ENCODE measurements at regions not wholly inside any gene's neighbourhood (a gene's known extent, or its start where the extent isn't known, plus 50 kb on each side); places are given as distances from the start of the nearest gene placed in this dataset.

DNA sequence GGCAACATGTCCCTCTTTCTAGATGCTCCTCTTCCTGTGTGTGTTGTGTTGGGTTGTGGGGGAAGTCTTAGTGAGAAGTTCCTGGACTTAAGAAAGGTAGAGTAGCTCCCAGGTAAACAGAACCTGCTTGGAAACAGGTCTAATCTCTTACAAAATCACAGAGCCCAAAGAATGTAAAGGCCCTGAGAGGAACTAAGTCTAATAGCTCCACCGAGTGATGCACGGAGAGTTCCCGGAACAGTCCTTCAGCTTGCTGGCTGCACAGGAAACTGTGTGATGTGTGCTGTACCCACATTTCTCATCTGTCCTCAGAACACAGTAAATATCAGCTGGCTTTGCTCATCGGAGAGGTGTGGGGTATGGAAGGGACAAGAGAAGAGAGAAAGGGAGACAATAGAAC lies 182.6 kb upstream of the LYZL1 start:
- no peak for DNase-seq
- intact Hi-C loops (cut with DNase I), result no loop called here

DNA sequence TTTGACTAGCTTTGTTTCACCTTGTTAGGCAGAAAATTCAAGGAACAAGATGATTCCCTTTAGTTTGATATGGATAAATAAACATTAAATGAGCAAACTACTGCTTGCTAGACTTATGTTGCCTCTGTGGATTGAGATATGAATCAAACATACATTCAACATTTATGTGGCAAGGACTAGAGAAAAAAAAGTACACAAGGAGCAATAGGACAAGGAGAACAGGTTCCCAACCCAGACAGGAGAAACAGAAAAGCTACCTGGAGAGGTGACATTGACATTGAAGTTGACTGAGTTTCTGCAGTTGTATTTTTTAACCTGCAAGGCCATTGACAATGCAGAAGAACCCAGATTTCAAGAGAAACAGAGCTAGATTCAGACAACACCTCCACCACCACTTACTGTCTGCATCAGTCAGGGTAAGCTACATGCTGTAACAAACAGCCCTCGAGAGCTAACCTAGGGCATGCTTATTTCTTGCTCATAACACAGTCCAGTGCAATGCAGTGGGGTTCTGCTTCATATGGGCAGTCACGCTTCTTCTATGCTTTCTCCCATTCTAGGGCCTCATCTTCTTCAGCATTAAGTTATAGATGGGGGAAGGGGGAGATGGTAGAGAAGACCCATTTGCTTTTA lies 180.9 kb upstream of the LYZL1 start:
- DNase-seq, result no peak
- intact Hi-C loops (cut with DNase I), result no loop called here

DNA sequence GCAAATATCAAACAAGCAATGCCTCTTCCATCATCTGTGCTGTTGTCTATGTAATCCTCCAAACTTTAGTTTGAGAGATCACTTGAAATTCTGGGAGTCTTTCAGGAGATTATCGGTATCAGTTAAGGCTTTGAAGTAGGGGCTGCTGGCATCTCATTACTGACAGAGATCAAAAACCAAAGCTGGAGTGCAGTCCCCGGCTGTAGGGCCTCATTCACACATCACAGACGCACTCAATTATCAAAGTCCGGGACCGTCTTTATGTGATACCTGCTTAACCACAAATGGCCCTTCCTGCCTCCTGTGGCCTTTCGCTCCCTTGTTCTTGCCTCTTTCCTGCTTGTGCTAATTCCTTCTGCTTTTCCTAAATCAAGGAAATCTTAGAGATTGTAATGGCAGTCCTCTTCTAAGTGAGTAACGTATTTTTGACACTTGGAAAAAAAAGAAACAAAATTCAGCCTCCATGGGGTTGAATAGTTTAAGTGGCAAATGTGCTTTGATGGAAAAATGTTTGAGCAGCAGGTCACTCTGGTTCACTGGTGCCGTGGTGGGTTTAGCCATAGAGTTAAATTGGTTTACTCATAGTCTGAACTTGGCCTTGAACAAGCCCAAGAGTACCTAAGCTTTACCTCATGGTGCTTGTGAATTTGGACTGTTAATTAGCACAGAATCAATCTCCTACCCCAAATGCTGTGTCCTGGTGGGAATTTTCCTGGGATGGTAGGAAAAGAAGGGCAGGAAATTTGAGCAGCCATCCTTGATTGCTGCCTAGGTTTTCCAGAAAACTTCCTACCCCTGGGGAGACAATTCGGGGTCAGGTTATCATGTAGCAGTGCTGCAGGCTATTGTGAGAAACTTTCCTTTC lies 178.9 kb upstream of the LYZL1 start:
- intact Hi-C loops (cut with DNase I), result no loop called here
- no peak for DNase-seq

DNA sequence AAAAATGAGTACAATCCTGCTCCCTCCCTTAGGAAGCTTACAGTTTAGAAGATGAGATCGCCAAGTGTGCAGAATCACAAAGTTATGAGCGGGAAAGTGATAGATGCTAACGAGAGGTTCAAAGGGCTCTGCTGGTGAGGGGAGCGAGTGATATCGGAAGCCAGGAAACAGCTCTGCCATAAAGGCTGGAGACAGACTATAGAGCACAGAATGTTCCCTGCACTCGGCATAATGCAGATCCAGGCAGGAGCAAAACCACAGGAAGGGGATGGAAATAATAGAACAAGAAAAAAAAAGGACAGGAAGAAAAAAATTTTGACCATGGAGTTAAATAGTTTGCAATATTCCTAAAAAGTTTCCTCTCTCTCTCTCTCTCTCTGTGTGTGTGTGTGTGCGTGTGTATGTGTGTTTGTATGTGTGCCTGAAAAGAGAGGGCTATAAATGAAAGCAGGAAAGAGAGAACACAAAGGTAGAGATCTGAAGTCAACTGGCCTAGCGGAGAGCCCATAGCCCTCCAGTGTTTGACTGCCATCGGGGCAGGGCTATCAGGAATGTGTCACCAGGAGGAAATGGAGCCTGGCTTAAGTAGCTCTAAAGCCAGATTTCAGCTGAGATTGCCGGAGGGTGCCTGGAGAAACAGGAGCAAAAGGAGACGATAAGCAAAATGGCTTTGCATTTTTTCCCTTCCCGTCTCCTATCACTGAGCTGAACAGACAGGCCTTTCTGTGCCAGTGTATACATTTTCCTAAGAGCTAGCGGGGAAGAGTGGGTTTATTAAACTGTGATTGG lies 175.8 kb upstream of the LYZL1 start:
- no peak for DNase-seq
- intact Hi-C loops (cut with DNase I), result no loop called here

DNA sequence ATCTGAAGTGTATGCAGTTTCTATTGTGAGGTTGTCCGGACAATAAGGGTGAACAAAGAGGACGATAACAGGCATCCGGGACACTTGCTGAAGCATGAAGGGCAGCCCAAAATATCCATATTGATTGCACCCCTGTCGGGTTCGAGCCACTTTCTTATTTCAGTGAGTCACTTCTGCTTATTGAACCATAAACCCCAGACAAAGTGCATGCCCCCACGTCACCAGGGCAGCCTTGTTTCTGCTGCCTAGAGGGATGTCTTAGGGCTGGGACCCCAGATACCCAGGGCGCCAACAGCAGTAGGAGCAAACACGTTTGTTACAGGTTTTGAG lies 175.3 kb upstream of the LYZL1 start:
- intact Hi-C loops (cut with DNase I), result no loop called here
- no peak for DNase-seq

DNA sequence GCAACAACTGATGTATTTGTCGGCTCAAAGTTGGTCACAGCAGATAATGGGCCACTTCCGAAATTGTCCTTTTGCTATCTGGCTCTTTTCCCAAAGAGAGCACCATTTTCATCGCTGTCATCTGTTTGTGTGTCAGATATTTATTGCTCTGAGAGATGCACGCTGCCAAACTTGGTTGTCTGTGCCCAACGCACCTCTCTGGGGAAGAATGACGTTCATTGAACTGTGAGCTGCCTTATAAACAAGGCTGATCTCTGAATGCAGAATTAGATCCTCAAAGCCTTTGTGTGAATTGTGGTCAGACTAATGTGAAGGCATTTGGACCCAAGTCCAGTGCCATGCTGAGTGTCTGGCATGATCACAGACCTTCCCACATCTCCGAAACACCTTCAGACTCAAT lies 174.7 kb upstream of the LYZL1 start:
- intact Hi-C loops (cut with DNase I), result no loop called here
- DNase-seq, result no peak

DNA sequence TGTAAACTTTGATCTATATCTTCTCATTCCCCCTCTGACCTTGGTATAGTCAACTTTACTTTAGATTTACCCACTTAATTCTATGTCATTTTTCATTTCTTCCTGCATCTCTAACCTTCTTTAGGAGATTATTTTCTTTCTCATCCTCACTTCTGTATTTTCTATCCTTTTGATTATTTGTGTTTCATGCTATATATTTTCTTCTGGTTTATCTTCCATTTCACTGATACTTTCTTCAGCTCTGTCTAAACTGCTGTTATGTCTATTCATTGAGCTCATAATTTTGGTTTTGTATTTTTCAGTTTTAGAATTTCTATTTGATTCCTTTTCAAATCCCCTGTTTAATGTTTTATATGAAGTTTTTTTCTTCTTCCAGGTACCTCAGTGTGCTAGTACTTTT lies 171.1 kb upstream of the LYZL1 start:
- intact Hi-C loops (cut with DNase I), result no loop called here

DNA sequence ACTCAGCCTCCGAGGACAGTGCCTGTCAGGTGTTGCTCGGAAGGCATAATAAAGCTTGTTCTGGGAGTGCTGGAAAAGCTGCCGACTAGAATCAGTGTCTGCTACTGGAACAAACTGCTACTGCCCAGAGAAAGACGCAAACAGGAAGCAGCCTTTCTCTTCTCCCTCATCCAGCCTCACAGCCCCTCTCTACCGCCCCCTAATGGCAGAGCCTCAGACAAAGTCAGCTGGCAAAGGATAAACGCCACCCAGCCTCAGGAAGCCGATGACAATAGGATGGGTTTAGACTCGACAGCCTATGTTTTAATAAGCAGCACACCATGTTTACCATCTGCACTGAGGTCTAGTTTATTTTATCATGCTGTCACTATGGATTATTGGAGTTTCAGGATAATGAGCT lies 169.5 kb upstream of the LYZL1 start:
- peak in 22 of 42 donors; percentile 9 to 63 (median 33) for DNase-seq
- intact Hi-C loops (cut with DNase I), result no loop called here

More for the DNA sequence above, 171.1 kb upstream of the LYZL1 start:
- no peak for DNase-seq

DNA sequence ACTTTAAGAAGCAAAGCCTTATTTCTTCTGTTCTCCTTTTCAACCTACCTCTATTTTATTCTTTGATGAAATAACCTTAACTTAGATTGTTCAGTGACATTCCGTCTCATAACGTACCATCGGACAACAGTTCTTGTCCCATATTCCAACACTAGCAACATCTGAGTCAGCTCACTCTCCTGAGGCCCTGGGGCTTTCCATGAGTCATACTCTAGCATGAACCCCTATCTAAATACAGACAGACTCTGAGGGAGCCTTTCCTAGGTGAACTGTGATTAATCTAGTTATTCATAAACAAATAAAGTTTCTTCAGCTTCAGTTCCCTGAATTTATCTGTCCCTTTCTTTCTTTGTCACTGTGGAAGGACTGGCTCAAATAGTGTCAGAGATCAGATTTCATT lies 168.7 kb upstream of the LYZL1 start:
- intact Hi-C loops (cut with DNase I), result no loop called here
- DNase-seq, result no peak

DNA sequence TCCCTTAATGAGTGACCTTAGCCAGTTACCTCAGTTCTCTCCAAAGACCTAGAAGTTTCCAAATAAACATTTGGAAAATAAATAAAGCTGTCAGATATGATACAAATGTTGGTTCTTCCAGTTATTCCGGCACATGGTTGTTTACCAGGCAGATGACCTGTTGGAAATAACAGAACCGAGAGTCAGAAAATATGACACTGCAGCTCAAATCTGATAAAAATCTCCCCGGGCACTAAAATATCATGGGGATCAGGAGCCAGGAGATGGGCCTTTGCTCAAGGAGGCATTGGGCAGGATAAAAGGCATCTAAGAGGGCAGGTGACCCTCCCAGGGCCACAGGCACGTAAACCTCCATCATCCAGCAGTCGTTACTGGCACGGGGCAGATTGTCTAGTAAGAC lies 164.0 kb upstream of the LYZL1 start:
- intact Hi-C loops (cut with DNase I), result no loop called here
- DNase-seq, result no peak

DNA sequence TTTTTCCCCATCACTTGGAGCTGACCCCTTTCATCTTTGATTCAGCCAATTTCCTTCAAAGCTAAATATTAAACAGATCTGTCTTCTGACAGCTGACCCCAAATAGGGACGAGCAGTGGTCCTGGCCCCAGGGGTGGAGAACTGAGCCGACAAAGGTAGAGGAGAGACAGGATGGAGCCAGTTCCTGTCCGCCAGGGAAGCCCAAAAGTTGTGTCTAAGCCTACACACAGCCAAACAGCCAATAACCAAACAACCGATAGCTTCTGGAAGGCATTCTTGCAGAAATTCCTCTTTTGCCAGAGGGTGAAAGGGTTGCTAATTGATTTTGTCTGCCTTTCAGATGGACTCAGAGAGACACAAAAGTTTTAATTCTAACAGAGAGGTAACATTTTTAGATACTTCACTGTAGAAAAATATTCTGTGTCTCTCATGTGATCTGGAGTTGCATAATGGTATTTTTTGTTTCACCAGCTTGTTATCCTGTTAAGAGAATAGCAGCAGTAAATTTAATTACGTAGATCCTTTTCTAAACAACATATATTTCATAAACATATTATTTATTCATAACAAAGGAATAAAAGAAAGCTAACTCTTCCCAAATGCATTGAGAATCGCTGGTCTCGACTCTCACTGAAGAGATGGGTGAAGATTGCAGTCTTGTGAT lies 161.7 kb upstream of the LYZL1 start:
- intact Hi-C loops (cut with DNase I), result no loop called here
- DNase-seq, result no peak

DNA sequence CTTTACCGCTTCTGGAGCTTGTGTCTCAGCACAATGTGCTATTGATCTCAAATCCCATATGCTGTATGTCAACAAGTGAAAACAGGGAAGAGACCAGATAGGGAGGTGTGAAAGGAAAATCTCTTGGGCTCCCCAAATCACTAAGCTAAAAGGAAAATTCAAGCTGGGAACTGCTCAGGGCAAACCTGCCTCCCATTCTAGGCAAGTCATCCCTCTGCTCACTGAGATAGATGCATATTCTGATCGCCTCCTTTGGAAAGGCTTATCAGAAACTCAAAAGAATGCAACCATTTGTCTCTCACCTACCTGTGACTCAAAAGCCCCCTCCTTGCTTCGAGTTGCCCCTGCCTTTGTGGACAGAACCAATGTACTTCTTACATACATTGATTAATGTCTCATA lies 161.1 kb upstream of the LYZL1 start:
- intact Hi-C loops (cut with DNase I), result no loop called here
- no peak for DNase-seq

DNA sequence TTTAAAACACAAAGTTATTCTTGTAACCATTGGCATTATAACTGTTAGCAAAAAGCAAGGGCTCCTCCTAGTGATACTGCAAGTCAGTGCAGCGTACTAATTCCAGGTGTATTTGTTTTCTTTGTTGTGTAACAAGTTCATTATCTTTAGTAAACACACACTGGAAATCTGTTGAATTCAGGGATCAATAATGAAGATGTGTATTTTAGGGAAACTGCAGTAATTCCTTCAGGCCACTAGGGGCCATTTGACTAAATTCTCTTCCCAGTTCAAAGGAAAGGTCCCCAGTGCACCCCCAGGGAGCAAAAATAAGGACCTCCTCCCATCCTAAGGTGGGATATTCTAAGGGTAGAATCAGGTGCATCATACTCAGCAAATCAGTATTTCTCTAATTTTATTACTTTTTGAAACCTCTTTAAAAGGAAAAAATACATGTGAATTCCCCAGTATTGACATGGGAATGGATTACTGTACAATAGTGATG lies 158.6 kb upstream of the LYZL1 start:
- no peak for DNase-seq
- intact Hi-C loops (cut with DNase I), result loop anchor here (5.0 to 10.0 kb wide), 2 partner anchors 172 to 455 kb away; partner anchors contain the start of gene BAMBI

DNA sequence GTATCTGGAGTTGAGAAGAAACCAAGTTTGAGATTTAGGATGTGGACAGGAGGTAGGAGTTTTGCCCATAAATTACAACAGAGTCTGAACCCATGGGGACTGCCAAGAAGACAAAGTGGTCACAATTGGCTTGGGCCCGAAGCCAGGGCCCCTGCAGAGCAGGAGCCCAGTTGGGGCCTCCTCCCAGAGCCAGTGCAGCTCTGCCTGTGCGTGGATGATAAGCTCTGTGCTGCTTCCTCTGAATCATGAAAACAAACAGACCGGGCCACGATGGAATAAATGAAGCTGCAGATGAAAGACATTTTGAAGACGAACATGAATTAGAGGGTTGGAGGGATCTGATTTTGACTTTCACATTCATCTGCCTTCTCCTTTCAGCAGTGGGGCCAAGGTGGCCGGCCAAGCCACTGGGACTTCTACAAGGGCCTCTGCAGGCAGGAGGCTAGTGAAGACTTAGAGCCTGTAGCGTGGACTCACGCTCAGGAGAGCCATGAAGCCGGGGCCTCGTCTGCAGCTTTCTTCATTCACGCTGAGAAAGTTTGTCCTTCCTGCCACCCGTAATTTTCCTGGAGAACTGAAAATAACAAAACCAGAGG lies 156.8 kb upstream of the LYZL1 start:
- no peak for DNase-seq
- intact Hi-C loops (cut with DNase I), result loop anchor here (5.0 to 10.0 kb wide), 2 partner anchors 170 to 457 kb away; partner anchors contain the start of gene BAMBI

DNA sequence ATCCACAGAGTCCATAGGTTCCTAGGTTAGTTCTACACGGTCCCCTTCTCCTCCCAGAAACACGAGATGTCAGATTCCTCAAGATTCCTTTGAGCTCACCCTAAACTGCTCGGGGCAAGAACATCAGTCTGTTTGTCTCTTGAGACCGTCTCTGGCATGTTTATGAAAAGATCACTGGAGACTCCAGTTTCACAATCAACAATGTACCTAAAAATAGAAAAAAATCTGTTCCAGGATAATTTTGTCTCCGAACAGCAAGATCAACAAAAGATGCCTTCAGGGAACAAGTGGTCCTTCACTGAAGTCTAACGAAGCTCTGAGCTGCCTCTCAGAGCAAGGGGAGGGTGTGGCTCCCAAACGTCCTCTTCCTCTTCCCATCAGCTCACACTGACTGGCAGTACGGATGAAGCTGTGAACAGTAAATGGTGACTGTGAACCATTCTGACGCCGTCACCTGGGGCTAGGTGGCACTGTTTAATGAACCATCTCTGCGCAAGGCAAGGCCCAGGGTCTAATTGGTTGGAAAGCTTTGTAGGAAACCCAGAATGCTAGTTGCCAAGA lies 156.2 kb upstream of the LYZL1 start:
- DNase-seq, result no peak
- intact Hi-C loops (cut with DNase I), result loop anchor here (5.0 to 10.0 kb wide), 2 partner anchors 170 to 458 kb away; partner anchors contain the start of gene BAMBI

DNA sequence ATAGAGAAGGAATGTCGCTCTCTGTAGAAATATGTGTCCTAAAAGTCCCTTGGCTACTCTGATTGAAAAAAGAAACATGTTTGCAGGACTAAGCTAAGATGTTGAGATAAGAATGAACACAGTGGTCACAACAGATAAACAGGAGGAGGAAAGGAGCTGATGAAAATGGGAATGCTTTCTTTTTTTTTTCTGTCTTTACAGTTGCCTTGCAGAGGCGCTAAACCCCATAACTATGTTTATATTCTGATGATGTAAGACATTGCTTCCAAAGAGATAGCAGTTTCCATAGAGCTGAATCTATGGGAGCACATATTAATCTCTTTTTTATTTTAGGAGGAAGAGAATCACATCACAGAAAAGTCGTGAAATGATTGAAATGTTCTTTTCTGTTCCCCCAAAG lies 153.5 kb upstream of the LYZL1 start:
- DNase-seq, result no peak
- intact Hi-C loops (cut with DNase I), result loop anchor here (10.0 kb wide), 1 partner anchor 461 kb away; the partner anchor contains the start of gene BAMBI

DNA sequence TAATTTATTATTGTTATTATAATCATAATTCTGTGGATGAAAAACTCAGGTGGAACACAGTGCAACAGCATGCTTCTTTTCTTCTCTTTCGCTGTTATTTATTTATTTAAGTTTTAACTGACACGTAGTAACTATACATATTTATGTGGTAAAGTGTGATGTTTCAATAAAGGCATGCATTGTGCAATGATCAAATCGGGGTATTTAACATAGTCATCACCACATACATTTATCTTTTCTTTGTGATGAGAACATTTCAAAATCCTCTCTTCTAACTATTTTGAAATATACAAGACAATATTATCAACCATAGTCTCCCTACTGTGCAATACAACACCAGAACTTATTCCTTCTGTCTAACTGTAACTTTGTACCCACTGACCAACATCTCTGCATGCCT lies 152.5 kb upstream of the LYZL1 start:
- intact Hi-C loops (cut with DNase I), result loop anchor here (10.0 kb wide), 1 partner anchor 462 kb away; the partner anchor contains the start of gene BAMBI
- DNase-seq, result no peak

DNA sequence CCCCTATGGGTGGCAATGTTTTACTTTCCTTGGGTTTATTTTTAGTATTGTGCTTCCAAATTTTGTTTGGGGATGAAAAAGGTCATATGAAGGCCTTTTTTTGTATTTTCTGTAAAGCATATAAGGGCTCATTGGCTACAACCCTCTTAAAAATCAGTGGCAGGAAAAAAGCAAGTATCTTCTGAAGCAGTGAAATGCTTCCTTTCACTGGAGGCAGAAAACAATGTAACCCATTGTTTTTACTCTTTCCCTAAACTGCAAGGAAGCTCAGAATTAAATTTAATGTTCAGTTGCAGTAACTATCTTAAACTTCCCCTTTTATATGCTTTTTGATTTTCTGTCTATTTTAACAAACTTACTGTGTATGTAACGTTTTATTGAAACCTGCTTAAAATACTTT lies 148.7 kb upstream of the LYZL1 start:
- intact Hi-C loops (cut with DNase I), result no loop called here
- DNase-seq, result no peak
